MM.1S (cell line): ENCODE measurements at regions not wholly inside any gene's neighbourhood (a gene's known extent, or its start where the extent isn't known, plus 50 kb on each side); places are given as distances from the start of the nearest gene placed in this dataset.
A peak's percentile ranks its signal among the peaks of the same experiment; 100 is the strongest.

ENCODE experiments used
- DNase-seq: peaks from one replicate; pipeline ENCODE4 v3.0.0-alpha.2; 2015
- H2AFZ ChIP-seq: fragments of 300-600 bp; sonication (generic); 2 replicates; pipeline ENCODE4 v1.6.0; 2016; ENCODE audit warnings: antibody characterized with exemption, low read length
- H3F3A ChIP-seq: fragments of 300-600 bp; sonication (generic); 2 replicates; pipeline ENCODE4 v1.6.1; 2016; ENCODE audit warnings: mild to moderate bottlenecking, antibody characterized with exemption, low read length, moderate library complexity, mixed read lengths; ENCODE audit not compliant: insufficient read depth
- H3K27ac ChIP-seq: fragments of 300-600 bp; sonication (generic); 2 replicates; pipeline ENCODE4 v1.5.1; 2016; ENCODE audit warnings: mild to moderate bottlenecking, low read length
- H3K27me3 ChIP-seq: fragments of 300-600 bp; sonication (generic); replicated peaks from 2 replicates; pipeline ENCODE4 v1.6.0; 2016; ENCODE audit warnings: low read length; ENCODE audit not compliant: insufficient read depth
- H3K36me3 ChIP-seq: fragments of 300-600 bp; sonication (generic); replicated peaks from 2 replicates; pipeline ENCODE4 v1.6.1; 2016; ENCODE audit warnings: mild to moderate bottlenecking, low read length, mixed read lengths; ENCODE audit not compliant: insufficient read depth
- H3K4me1 ChIP-seq: fragments of 300-600 bp; sonication (generic); 2 replicates; pipeline ENCODE4 v1.6.1; 2016; ENCODE audit warnings: low read length, mixed read lengths
- H3K4me2 ChIP-seq: fragments of 300-600 bp; sonication (generic); 2 replicates; pipeline ENCODE4 v1.6.0; 2016; ENCODE audit warnings: low read depth, low read length
- H3K4me3 ChIP-seq: fragments of 300-600 bp; sonication (generic); 2 replicates; pipeline ENCODE4 v1.5.1; 2016; ENCODE audit warnings: low read length, mixed read lengths
- H3K79me2 ChIP-seq: fragments of 300-600 bp; sonication (generic); 2 replicates; pipeline ENCODE4 v1.6.1; 2016; ENCODE audit warnings: mixed run types, low read length, mixed read lengths
- H3K9ac ChIP-seq: fragments of 300-600 bp; sonication (generic); 2 replicates; pipeline ENCODE4 v1.6.1; 2016; ENCODE audit warnings: low read length, mixed read lengths
- H3K9me2 ChIP-seq: fragments of 300-600 bp; sonication (generic); replicated peaks from 2 replicates; pipeline ENCODE4 v1.6.1; 2016; ENCODE audit warnings: mild to moderate bottlenecking, low read length, mixed read lengths; ENCODE audit not compliant: insufficient read depth
- H3K9me3 ChIP-seq: fragments of 300-600 bp; sonication (generic); replicated peaks from 2 replicates; pipeline ENCODE4 v1.6.1; 2016; ENCODE audit warnings: mild to moderate bottlenecking, low read length, mixed read lengths; ENCODE audit not compliant: insufficient read depth
- H4K20me1 ChIP-seq: fragments of 300-600 bp; sonication (generic); 2 replicates; pipeline ENCODE4 v1.6.1; 2016; ENCODE audit warnings: mild to moderate bottlenecking, low read length, moderate library complexity, mixed read lengths; ENCODE audit not compliant: insufficient read depth
- CTCF ChIP-seq: fragments of 300-600 bp; sonication (generic); IDR thresholded peaks from 2 replicates; pipeline ENCODE4 v1.5.1; 2016; ENCODE audit warnings: antibody characterized with exemption, low read length, mixed read lengths
- EZH2 ChIP-seq: fragments of 300-600 bp; sonication (generic); optimal IDR thresholded peaks from 2 replicates; pipeline ENCODE3; 2017; ENCODE audit warnings: low read depth, mild to moderate bottlenecking, antibody characterized with exemption, low read length, mixed read lengths
- EZH2phosphoT487 ChIP-seq: fragments of 300-600 bp; sonication (generic); IDR thresholded peaks from 2 replicates; pipeline ENCODE4 v1.6.1; 2018; ENCODE audit warnings: antibody characterized with exemption, low read length

GRCh38 chr16:29317269-29317668, 89.2 kb downstream of the NPIPB11 start:
- TF ChIP-seq EZH2phosphoT487: no peak
- TF ChIP-seq CTCF: no peak
- TF ChIP-seq EZH2: no peak
- no peak overlapping the region for H2AFZ ChIP-seq
- H3K9me2 ChIP-seq: no peaks in the 10 kb centered on the region
- H3K27me3 ChIP-seq: peaks cover 19% of the 10 kb centered on the region
- no peak overlapping the region for H3K4me2 ChIP-seq
- no peak for DNase-seq
- H3K27ac ChIP-seq: no peak overlapping the region
- no peaks in the 10 kb centered on the region for H3K4me1 ChIP-seq
- H3K36me3 ChIP-seq: no peaks in the 10 kb centered on the region
- no peaks in the 10 kb centered on the region for H3F3A ChIP-seq
- H3K9me3 ChIP-seq: no peaks in the 10 kb centered on the region
- H3K79me2 ChIP-seq: no peaks in the 10 kb centered on the region
- H3K4me3 ChIP-seq: no peak overlapping the region
- no peak overlapping the region for H3K9ac ChIP-seq
- H4K20me1 ChIP-seq: no peaks in the 10 kb centered on the region

GRCh38 chr16:29316761-29317183, 89.7 kb downstream of the NPIPB11 start:
- no peak overlapping the region for H3K27ac ChIP-seq
- no peaks in the 10 kb centered on the region for H3K9me3 ChIP-seq
- H3K4me1 ChIP-seq: no peaks in the 10 kb centered on the region
- no peaks in the 10 kb centered on the region for H4K20me1 ChIP-seq
- TF ChIP-seq EZH2 (no peak), CTCF (no peak), EZH2phosphoT487 (no peak)
- no peaks in the 10 kb centered on the region for H3K9me2 ChIP-seq
- no peaks in the 10 kb centered on the region for H3F3A ChIP-seq
- no peak overlapping the region for H3K4me3 ChIP-seq
- H3K9ac ChIP-seq: no peak overlapping the region
- no peak overlapping the region for H3K4me2 ChIP-seq
- no peak overlapping the region for H2AFZ ChIP-seq
- DNase-seq: no peak
- H3K27me3 ChIP-seq: peaks cover 20% of the 10 kb centered on the region
- no peaks in the 10 kb centered on the region for H3K36me3 ChIP-seq
- no peaks in the 10 kb centered on the region for H3K79me2 ChIP-seq

GRCh38 chr16:29315916-29316517, 90.5 kb downstream of the NPIPB11 start:
- Histone ChIP-seq H3K36me3 (no peaks in the 10 kb centered on the region), H3K9ac (no peak overlapping the region), H3K27ac (no peak overlapping the region), H3K79me2 (no peaks in the 10 kb centered on the region), H3K27me3 (peaks cover 27% of the 10 kb centered on the region), H2AFZ (no peak overlapping the region), H3K9me2 (no peaks in the 10 kb centered on the region), H3K4me3 (no peak overlapping the region), H3K4me2 (no peak overlapping the region), H3F3A (no peaks in the 10 kb centered on the region), H3K9me3 (no peaks in the 10 kb centered on the region), H3K4me1 (no peaks in the 10 kb centered on the region), H4K20me1 (no peaks in the 10 kb centered on the region)
- DNase-seq: peak; percentile 6
- TF ChIP-seq EZH2 (no peak), EZH2phosphoT487 (no peak), CTCF (no peak)
